ENCODE measurements at regions not wholly inside any gene's neighbourhood (a gene's known extent, or its start where the extent isn't known, plus 50 kb on each side); places are given as distances from the start of the nearest gene placed in this dataset.

GRCh38 chr2:240284503-240285259 is 144.2 kb upstream of the OTOS start:
- TF ChIP-seq CTCF (IDR thresholded peaks at IDR 0.05) (no peak), POLR2AphosphoS5 (IDR thresholded peaks at IDR 0.05) (no peak)
